Activated T-cell treated with anti-CD3 and anti-CD28 coated beads, Interleukin-2, amount 50 U/mL, for 72 hours (primary cell): ENCODE measurements at regions not wholly inside any gene's neighbourhood (a gene's known extent, or its start where the extent isn't known, plus 50 kb on each side); places are given as distances from the start of the nearest gene placed in this dataset.
"Not testable (repeated sequence)": the region's sequence is repeated elsewhere in the genome, so short reads cannot be mapped to it uniquely, and the experiment has no call there.

Experiments used
- ATAC-seq, 2 donors: fragments of 150-1000 bp; cut with Tn5 transposase; replicated peaks in 1 of 2; 2 replicates each; pipeline ENCODE4 v1.10.0; 2021; ENCODE audit warnings: moderate library complexity in 2 of 2, mild to moderate bottlenecking in 1 of 2
- DNase-seq, 2 donors: peaks; one replicate each; pipeline ENCODE4 v3.0.0; 2021 to 2022; ENCODE audit warnings: mixed read lengths in 1 of 2
- H3K27ac Mint-ChIP-seq: one replicate; pipeline ENCODE4 v1.8.0; 2022; ENCODE audit warnings: mild to moderate bottlenecking, moderate library complexity, mixed read lengths
- H3K27me3 Mint-ChIP-seq: one replicate; pipeline ENCODE4 v1.8.0; 2022; ENCODE audit warnings: low read depth, mixed read lengths
- H3K36me3 Mint-ChIP-seq, 2 donors: one replicate each; pipeline ENCODE4 v1.8.0; 2022; ENCODE audit warnings: mixed read lengths in 2 of 2, mild to moderate bottlenecking in 1 of 2; ENCODE audit not compliant: insufficient read depth in 2 of 2
- H3K4me1 Mint-ChIP-seq: one replicate; pipeline ENCODE4 v1.8.0; 2022; ENCODE audit warnings: low read depth, mixed read lengths
- H3K4me3 Mint-ChIP-seq, 2 donors: one replicate each; pipeline ENCODE4 v1.8.0; 2022; ENCODE audit warnings: mild to moderate bottlenecking in 2 of 2, mixed read lengths in 2 of 2, moderate library complexity in 2 of 2
- H3K9me3 Mint-ChIP-seq, 2 donors: one replicate each; pipeline ENCODE4 v1.8.0; 2022; ENCODE audit warnings: mixed read lengths in 2 of 2

DNA sequence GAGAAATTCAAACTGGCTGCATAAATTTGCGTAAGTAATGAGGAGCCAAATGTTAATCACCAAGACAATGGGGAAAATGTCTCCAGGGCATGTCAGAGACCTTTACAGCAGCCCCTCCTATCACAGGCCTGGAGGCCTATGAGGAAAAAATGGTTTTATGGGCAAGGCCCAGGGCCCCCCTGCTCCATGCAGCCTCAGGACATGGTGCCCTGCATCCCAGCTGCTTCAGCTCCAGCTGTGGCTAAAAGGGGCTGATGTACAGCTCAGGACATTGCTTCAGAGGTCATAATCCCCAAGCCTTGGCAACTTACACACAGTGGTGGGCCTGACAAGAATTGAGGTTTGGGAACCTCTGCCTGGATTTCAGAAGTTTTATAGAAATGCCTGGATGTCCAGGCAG lies 126.2 kb upstream of the TGFBR2 start:
- DNase-seq, H3K27me3 Mint-ChIP-seq, H3K9me3 Mint-ChIP-seq, H3K4me3 Mint-ChIP-seq, ATAC-seq, H3K27ac Mint-ChIP-seq: not testable (repeated sequence)
- peaks cover 11% of the 10 kb centered on the region in 2 donors for H3K36me3 Mint-ChIP-seq
- peaks cover 38% of the 10 kb centered on the region for H3K4me1 Mint-ChIP-seq

DNA sequence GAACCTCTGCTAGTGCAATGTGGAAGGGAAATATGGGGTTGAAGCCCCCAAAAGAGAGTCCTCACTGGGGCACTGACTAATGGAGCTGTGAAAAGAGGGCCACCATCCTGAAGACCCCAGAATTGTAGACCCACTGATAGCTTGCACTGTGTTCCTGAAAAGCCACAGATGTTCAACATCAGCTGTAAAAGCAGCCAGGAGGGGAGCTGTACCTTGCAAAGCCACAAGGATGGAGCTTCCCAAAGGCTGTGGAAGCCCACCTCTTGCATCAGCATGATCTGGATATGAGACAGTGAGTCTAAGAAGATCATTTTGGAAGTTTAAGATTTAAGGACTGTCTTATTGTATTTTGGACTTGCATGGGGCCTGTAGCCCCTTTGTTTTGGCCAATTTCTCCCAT lies 125.8 kb upstream of the TGFBR2 start:
- peaks cover 4 to 9% of the 10 kb centered on the region in 2 donors for H3K9me3 Mint-ChIP-seq
- ATAC-seq (no peak), DNase-seq (no peak)
- peaks cover 11 to 13% of the 10 kb centered on the region in 2 donors for H3K36me3 Mint-ChIP-seq
- H3K27me3 Mint-ChIP-seq, result no peaks in the 10 kb centered on the region
- H3K4me1 Mint-ChIP-seq, result peaks cover 34% of the 10 kb centered on the region
- no peak overlapping the region for H3K27ac Mint-ChIP-seq
- H3K4me3 Mint-ChIP-seq, result no peak overlapping the region

DNA sequence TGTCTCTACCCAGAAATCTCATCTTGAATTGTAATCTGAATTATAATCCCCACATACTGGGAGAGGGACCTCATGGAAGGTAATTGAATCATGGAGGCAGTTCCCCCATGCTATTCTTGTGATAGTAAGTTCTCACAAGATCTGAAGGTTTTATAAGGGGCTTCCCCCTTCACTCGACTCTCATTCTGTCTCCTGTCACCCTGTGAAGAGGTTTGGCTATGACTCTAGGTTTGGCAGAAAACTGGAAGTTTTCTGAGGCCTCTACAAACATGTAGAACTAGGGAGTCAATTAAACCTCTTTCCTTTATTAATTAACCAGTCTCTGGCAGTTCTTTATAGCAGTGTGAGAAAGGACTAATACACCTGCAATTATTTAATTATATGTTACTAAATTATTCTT lies 125.2 kb upstream of the TGFBR2 start:
- no peak for DNase-seq
- ATAC-seq, result peak; percentile 48 to 49
- Mint-ChIP-seq H3K27me3 (no peaks in the 10 kb centered on the region), H3K27ac (no peak overlapping the region), H3K9me3 (peaks cover 4 to 9% of the 10 kb centered on the region in 2 donors), H3K36me3 (peaks cover 11 to 13% of the 10 kb centered on the region in 2 donors), H3K4me1 (peaks cover 28% of the 10 kb centered on the region), H3K4me3 (no peak overlapping the region)

DNA sequence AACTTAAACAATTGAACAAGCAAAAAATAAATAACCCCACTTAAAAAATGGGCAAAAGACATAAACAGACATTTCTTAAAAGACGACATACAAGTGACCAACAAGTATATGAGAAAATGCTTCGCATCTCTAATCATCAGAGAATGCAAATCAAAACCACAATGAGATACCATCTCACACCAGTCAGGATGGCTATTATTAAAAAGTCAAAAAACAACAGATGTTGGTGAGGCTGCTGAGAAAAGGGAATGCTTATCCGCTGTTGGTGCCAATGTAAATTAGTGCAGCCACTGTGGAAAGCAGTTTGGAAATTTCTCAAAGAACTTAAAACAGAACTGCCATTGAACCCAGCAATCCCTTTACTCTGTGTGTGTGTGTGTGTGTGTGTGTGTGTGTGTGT lies 122.2 kb upstream of the TGFBR2 start:
- H3K4me3 Mint-ChIP-seq, H3K4me1 Mint-ChIP-seq, DNase-seq, H3K27ac Mint-ChIP-seq, ATAC-seq, H3K27me3 Mint-ChIP-seq: not testable (repeated sequence)
- H3K36me3 Mint-ChIP-seq, result peaks cover 13 to 14% of the 10 kb centered on the region in 2 donors
- peaks cover 10 to 12% of the 10 kb centered on the region in 2 donors for H3K9me3 Mint-ChIP-seq

DNA sequence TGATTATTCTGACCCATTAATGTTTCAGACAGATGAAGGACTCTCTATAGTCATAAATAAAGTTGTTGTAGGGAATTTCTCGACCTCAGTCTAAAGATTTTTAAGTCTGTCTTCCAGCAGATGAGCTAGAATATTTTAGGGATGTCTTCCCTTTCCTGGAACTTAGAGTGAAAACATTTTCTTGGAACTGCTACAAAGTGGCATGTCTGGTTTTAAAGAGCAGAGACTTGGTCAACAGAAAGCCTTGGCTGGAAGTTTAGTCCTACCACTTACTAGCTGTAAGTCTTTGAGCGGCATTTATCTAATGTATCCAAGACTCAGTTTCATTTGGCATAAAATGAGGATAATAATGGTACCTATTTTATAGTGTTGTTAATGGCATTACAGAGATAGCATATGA lies 120.0 kb upstream of the TGFBR2 start:
- Mint-ChIP-seq H3K4me3 (no peak overlapping the region), H3K27ac (no peak overlapping the region), H3K9me3 (peaks cover 5 to 12% of the 10 kb centered on the region in 2 donors), H3K4me1 (no peaks in the 10 kb centered on the region), H3K27me3 (no peaks in the 10 kb centered on the region), H3K36me3 (peaks cover 9 to 11% of the 10 kb centered on the region in 2 donors)
- no peak for DNase-seq
- no peak for ATAC-seq

DNA sequence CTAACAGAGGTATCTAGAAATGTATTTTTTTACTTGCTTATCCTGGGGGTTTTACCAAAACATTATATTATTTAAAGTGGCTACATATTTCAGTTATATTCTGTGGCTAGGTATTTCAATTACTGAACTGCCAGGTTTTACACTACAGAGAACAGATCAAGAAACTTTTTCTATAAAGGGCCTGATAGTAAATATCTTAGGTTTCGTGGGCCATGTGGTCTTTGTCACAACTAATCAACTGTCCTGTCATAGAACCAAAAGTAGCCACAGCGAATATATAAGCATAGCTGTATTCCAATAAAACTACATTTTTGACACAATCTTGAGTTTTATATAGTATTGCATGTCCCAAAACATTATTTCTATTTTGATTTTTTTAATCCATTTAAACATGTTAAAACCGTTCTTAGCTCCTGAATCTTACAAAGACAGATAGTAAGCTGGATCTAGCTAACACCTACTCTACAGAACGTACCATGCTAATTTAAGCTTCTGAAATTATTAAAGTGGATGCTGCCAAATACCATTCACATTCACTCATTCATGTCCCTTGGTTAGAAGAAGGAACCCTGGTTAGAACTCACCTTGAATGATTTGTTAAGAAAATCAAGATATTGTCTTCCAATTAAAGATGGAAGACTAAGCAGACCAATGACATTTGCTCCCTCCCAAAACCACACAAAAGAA lies 118.2 kb upstream of the TGFBR2 start:
- ATAC-seq, result no peak
- no peaks in the 10 kb centered on the region for H3K4me1 Mint-ChIP-seq
- H3K27me3 Mint-ChIP-seq, result no peaks in the 10 kb centered on the region
- no peak overlapping the region for H3K4me3 Mint-ChIP-seq
- H3K9me3 Mint-ChIP-seq, result peaks cover 5 to 10% of the 10 kb centered on the region in 2 donors
- DNase-seq, result no peak
- H3K27ac Mint-ChIP-seq, result no peak overlapping the region
- peaks cover 9 to 10% of the 10 kb centered on the region in 2 donors for H3K36me3 Mint-ChIP-seq

DNA sequence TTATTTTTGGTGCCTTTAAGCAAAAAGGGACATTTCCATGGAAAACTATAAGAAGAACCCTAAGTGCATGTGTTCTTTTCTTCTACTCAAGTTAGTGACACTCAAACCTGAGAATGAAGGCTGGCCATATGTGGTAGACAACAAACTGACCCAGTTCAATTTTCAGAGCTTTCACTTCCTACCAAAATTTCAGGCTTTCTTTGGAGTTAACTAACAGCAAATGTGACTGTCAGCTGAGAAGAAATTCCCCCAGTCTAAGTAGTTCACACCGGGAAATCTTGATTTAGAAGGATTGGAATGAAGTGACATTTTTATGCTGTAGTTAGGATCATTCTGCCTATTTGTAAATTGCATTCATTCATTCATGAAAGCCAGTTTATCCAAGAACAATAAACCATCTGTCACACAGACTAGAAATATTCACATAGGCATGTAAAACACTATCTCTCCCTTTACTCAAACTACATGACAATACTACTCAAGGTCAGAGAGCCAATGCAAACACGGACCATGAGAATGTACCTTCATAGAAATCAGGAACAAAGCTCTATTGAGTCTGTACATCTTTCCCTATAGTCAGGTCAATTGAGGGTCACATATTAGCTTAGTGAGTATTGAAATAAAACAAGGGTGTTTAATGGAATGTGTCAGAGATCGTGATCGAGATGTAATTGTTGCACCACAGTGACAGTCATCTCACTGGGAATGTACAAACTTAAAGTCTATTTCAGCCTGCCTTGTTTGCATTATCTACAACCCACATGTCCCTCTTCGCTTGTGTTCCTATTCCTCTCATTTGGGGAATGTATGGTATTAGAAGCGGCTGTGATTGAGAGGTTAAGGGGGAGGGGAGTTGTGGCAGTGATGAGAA lies 113.8 kb upstream of the TGFBR2 start:
- H3K27me3 Mint-ChIP-seq, result no peaks in the 10 kb centered on the region
- DNase-seq (no peak), ATAC-seq (no peak)
- peaks cover 3 to 10% of the 10 kb centered on the region in 2 donors for H3K9me3 Mint-ChIP-seq
- H3K4me3 Mint-ChIP-seq, result no peak overlapping the region
- H3K27ac Mint-ChIP-seq, result no peak overlapping the region
- H3K4me1 Mint-ChIP-seq, result peaks cover 24% of the 10 kb centered on the region
- peaks cover 6 to 10% of the 10 kb centered on the region in 2 donors for H3K36me3 Mint-ChIP-seq

DNA sequence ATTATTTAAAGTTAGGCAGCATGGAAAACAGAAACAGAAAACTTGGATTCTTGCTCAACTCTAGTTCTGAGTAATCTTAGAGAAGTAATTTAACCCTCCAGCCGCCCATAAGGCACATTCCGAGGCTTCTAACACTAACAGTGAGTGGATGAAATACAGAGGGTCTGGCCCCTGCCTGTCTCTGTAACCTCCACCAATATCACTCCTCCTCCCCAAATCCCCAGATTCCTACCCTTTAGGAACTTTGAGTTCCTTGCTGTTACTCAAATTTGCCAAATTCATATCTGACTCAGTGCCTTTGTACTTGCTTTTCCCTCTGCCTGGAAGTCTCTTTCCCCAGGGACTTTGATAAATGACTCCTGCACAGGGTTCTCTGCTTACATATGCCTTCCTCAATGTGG lies 112.5 kb upstream of the TGFBR2 start:
- peaks cover 2 to 4% of the 10 kb centered on the region in 2 donors for H3K36me3 Mint-ChIP-seq
- no peak for ATAC-seq
- peaks cover 24% of the 10 kb centered on the region for H3K4me1 Mint-ChIP-seq

DNA sequence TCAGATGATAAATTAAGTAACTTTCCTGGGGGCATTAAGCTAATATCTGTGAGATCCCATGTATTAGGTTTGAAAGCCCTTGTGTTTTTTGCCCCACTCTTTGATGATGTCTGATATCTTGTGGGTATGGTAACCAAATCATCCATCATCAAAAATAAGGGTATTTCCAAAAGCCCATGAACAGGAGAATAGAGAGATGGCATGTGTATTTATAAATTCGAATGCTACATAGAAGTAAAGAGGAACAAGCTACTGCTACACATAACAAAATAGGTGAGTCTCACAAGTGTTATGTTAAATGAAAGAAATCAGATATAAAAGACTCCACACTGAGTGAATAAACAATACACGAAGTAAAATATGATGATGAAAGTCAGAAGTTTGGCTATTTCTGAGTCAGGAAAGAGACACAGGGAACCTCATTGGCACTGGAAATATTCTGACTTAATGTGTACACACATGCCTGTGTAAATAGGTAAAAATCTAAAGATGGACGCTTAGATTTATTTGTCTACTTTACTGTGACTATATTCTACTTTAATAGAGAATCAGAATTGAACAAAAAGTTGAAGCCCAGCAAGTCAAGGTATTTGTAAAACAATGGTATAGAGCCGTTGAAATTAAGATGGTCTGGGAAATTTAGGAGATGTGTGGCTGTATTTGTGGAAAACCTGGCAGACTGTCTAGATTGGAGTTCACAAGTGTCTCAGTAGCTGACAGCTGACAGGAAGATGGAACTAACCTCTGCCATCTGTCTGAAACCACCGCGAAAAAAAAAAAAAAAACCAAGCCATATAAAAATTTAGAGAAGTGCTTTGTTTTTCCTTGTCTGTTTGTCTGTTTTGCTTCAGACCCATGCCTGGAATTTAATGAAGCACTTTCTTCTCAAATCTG lies 111.0 kb upstream of the TGFBR2 start:
- DNase-seq, result no peak
- Mint-ChIP-seq H3K9me3 (no peaks in the 10 kb centered on the region), H3K27me3 (no peaks in the 10 kb centered on the region), H3K4me1 (peaks cover 29% of the 10 kb centered on the region), H3K4me3 (peak overlapping the region in 1 of 2 donors; percentile 41), H3K36me3 (no peaks in the 10 kb centered on the region), H3K27ac (peak overlapping the region; percentile 43)
- no peak for ATAC-seq

More for the DNA sequence above, 112.5 kb upstream of the TGFBR2 start:
- H3K27ac Mint-ChIP-seq, result no peak overlapping the region
- peaks cover 0 to 6% of the 10 kb centered on the region in 2 donors for H3K9me3 Mint-ChIP-seq
- H3K27me3 Mint-ChIP-seq, result no peaks in the 10 kb centered on the region
- DNase-seq, result no peak
- no peak overlapping the region for H3K4me3 Mint-ChIP-seq

DNA sequence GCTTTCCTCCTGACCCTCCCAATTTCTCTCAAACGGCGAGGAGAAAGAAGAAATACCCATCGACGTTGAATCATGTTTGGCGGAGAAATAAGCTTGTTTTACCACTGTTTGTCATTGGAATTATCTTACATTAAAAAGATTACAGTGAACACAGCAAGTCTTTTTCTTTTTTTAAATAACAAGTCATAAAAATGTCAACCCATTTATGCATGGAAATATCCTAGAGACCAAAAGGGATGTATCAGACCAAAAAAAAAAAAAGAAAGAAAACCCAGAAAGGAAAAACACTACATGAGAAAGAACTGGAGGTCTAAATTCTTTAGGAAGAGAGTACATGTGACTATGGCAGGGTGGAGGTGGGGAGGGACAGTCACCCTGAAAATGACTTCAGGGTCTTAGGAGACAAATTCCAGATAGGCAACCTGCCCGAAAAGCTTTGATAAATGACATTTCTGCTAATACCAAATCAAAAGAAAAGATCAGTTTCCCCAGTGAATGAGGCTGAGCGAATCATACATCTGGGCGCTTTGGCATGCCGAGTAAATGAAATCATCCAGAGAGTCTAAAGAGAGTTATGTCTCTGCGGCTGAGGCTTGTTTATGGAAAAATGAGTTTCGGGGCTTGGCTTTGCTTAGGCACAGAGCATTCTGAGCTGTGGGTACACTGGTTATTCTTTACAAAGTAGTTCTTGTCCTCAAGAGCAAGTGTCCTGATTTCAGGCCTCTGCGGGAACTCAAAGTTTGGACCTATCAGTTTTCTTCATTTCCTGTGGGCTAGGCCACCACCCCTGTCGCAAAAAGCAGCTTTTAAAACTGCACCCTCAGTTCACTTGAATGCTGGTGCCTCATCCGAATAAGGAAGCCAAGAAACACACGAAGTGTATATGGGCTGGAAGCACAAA lies 110.1 kb upstream of the TGFBR2 start:
- Mint-ChIP-seq H3K27me3 (no peaks in the 10 kb centered on the region), H3K36me3 (no peaks in the 10 kb centered on the region), H3K4me3 (peak overlapping the region; percentile 41 to 47), H3K4me1 (peaks cover 38% of the 10 kb centered on the region), H3K27ac (peak overlapping the region; percentile 67), H3K9me3 (no peaks in the 10 kb centered on the region)
- no peak for DNase-seq
- no peak for ATAC-seq

DNA sequence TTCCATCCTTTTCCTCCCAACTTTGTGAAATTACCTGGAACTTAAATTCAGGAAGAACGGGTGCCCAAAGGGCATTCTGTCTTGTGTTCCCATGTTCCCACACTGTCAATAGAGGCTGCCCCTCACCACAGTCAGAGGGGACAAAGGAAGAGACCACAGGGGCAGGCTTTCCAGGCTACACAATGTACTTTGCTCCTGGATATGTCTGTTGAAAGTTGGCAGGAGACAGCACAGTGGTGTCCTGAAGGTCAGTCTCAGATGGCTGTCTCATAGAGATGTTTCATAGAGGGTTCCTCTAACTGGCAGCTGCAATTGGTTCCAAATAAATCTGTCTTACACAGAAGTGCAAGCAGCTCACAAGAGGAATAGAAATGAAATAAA lies 107.8 kb upstream of the TGFBR2 start:
- H3K9me3 Mint-ChIP-seq, result no peaks in the 10 kb centered on the region
- no peaks in the 10 kb centered on the region for H3K36me3 Mint-ChIP-seq
- H3K27ac Mint-ChIP-seq, result no peak overlapping the region
- H3K4me1 Mint-ChIP-seq, result peaks cover 60% of the 10 kb centered on the region
- no peak overlapping the region for H3K4me3 Mint-ChIP-seq
- ATAC-seq, result no peak
- DNase-seq, result no peak
- H3K27me3 Mint-ChIP-seq, result no peaks in the 10 kb centered on the region
